ENCODE measurements at regions not wholly inside any gene's neighbourhood (a gene's known extent, or its start where the extent isn't known, plus 50 kb on each side); places are given as distances from the start of the nearest gene placed in this dataset.
A peak's percentile ranks its signal among the peaks of the same experiment; 100 is the strongest.

- no peaks in the 10 kb centered on the region for H3K36me3 Mint-ChIP-seq (ENCODE audit: low read depth, unreplicated experiment)
- Histone ChIP-seq H2AFZ (ENCODE audit: low read depth, low read length) (peak overlapping the region; percentile 26), H3K4me1 (ENCODE audit: insufficient read depth, low read length) (no peaks in the 10 kb centered on the region), H4K20me1 (ENCODE audit: insufficient read depth, low read length) (no peaks in the 10 kb centered on the region), H3K27me3 (ENCODE audit: insufficient read depth, low read length) (no peaks in the 10 kb centered on the region), H3K4me2 (ENCODE audit: low read length) (no peak overlapping the region), H3K27ac (ENCODE audit: low read depth, low read length) (no peak overlapping the region), H3K9me3 (ENCODE audit: insufficient read depth, low read depth, low read length) (no peaks in the 10 kb centered on the region), H3K4me3 (ENCODE audit: insufficient read depth, low read depth, low read length) (no peak overlapping the region), H3K9ac (ENCODE audit: low read length) (no peak overlapping the region), H3K36me3 (ENCODE audit: insufficient read depth, low read length) (no peaks in the 10 kb centered on the region), H3K79me2 (ENCODE audit: insufficient read depth, low read length) (no peaks in the 10 kb centered on the region)
- H3K27me3 Mint-ChIP-seq (ENCODE audit: low read depth, unreplicated experiment) = no peaks in the 10 kb centered on the region
- TF ChIP-seq EZH2 (IDR thresholded peaks at IDR 0.05; ENCODE audit: insufficient read depth, low read length) = no peak
- TF ChIP-seq CTCF (IDR thresholded peaks at IDR 0.05; ENCODE audit: insufficient read depth, low read depth, low read length) = no peak
- no peak for FAIRE-seq
- DNase-seq (ENCODE audit: low read depth) = no peak
- H3K27ac Mint-ChIP-seq (ENCODE audit: unreplicated experiment) = no peak overlapping the region
- H3K4me1 Mint-ChIP-seq (ENCODE audit: low read depth, unreplicated experiment) = no peaks in the 10 kb centered on the region
- H3K4me3 Mint-ChIP-seq (ENCODE audit: unreplicated experiment) = no peak overlapping the region
- H3K9me3 Mint-ChIP-seq (ENCODE audit: unreplicated experiment) = no peaks in the 10 kb centered on the region
Measured at GRCh38 chr2:34388446-34388845, 789.3 kb upstream of the FAM98A start.

- Histone ChIP-seq H4K20me1 (ENCODE audit: insufficient read depth, low read length) (no peaks in the 10 kb centered on the region), H3K27ac (ENCODE audit: low read depth, low read length) (no peak overlapping the region), H3K36me3 (ENCODE audit: insufficient read depth, low read length) (no peaks in the 10 kb centered on the region), H3K9ac (ENCODE audit: low read length) (no peak overlapping the region), H3K4me1 (ENCODE audit: insufficient read depth, low read length) (no peaks in the 10 kb centered on the region), H3K4me3 (ENCODE audit: insufficient read depth, low read depth, low read length) (no peak overlapping the region), H3K79me2 (ENCODE audit: insufficient read depth, low read length) (no peaks in the 10 kb centered on the region), H3K27me3 (ENCODE audit: insufficient read depth, low read length) (no peaks in the 10 kb centered on the region), H2AFZ (ENCODE audit: low read depth, low read length) (no peak overlapping the region), H3K9me3 (ENCODE audit: insufficient read depth, low read depth, low read length) (no peaks in the 10 kb centered on the region), H3K4me2 (ENCODE audit: low read length) (no peak overlapping the region)
- Mint-ChIP-seq H3K4me1 (ENCODE audit: low read depth, unreplicated experiment) (no peaks in the 10 kb centered on the region), H3K36me3 (ENCODE audit: low read depth, unreplicated experiment) (no peaks in the 10 kb centered on the region), H3K4me3 (ENCODE audit: unreplicated experiment) (no peak overlapping the region), H3K27ac (ENCODE audit: unreplicated experiment) (no peak overlapping the region), H3K9me3 (ENCODE audit: unreplicated experiment) (no peaks in the 10 kb centered on the region), H3K27me3 (ENCODE audit: low read depth, unreplicated experiment) (no peaks in the 10 kb centered on the region)
- TF ChIP-seq EZH2 (IDR thresholded peaks at IDR 0.05; ENCODE audit: insufficient read depth, low read length) (no peak), CTCF (IDR thresholded peaks at IDR 0.05; ENCODE audit: insufficient read depth, low read depth, low read length) (no peak)
- no peak for DNase-seq (ENCODE audit: low read depth)
- no peak for FAIRE-seq
Measured at GRCh38 chr2:34387536-34387935, 788.4 kb upstream of the FAM98A start.

- FAIRE-seq = no peak
- Mint-ChIP-seq H3K9me3 (ENCODE audit: unreplicated experiment) (no peaks in the 10 kb centered on the region), H3K4me3 (ENCODE audit: unreplicated experiment) (no peak overlapping the region), H3K4me1 (ENCODE audit: low read depth, unreplicated experiment) (no peaks in the 10 kb centered on the region), H3K27me3 (ENCODE audit: low read depth, unreplicated experiment) (no peaks in the 10 kb centered on the region), H3K36me3 (ENCODE audit: low read depth, unreplicated experiment) (no peaks in the 10 kb centered on the region), H3K27ac (ENCODE audit: unreplicated experiment) (no peak overlapping the region)
- H3K9ac ChIP-seq (ENCODE audit: low read length) = no peak overlapping the region
- no peaks in the 10 kb centered on the region for H4K20me1 ChIP-seq (ENCODE audit: insufficient read depth, low read length)
- H3K9me3 ChIP-seq (ENCODE audit: insufficient read depth, low read depth, low read length) = no peaks in the 10 kb centered on the region
- no peaks in the 10 kb centered on the region for H3K36me3 ChIP-seq (ENCODE audit: insufficient read depth, low read length)
- H3K4me3 ChIP-seq (ENCODE audit: insufficient read depth, low read depth, low read length) = no peak overlapping the region
- no peak overlapping the region for H3K27ac ChIP-seq (ENCODE audit: low read depth, low read length)
- no peaks in the 10 kb centered on the region for H3K79me2 ChIP-seq (ENCODE audit: insufficient read depth, low read length)
- H3K27me3 ChIP-seq (ENCODE audit: insufficient read depth, low read length) = no peaks in the 10 kb centered on the region
- H3K4me1 ChIP-seq (ENCODE audit: insufficient read depth, low read length) = no peaks in the 10 kb centered on the region
- no peak overlapping the region for H3K4me2 ChIP-seq (ENCODE audit: low read length)
- no peak for DNase-seq (ENCODE audit: low read depth)
- TF ChIP-seq EZH2 (IDR thresholded peaks at IDR 0.05; ENCODE audit: insufficient read depth, low read length) = no peak
- no peak for TF ChIP-seq CTCF (IDR thresholded peaks at IDR 0.05; ENCODE audit: insufficient read depth, low read depth, low read length)
- H2AFZ ChIP-seq (ENCODE audit: low read depth, low read length) = no peak overlapping the region
Measured at GRCh38 chr2:34379586-34379985, 780.5 kb upstream of the FAM98A start.
